IPS-NIHi7 (cell line): ENCODE measurements at regions not wholly inside any gene's neighbourhood (a gene's known extent, or its start where the extent isn't known, plus 50 kb on each side); places are given as distances from the start of the nearest gene placed in this dataset.

ENCODE experiments used
- DNase-seq: peaks from one replicate; pipeline ENCODE4 v3.0.0; 2012; ENCODE audit warnings: mixed read lengths; ENCODE audit errors: extremely low spot score

DNA sequence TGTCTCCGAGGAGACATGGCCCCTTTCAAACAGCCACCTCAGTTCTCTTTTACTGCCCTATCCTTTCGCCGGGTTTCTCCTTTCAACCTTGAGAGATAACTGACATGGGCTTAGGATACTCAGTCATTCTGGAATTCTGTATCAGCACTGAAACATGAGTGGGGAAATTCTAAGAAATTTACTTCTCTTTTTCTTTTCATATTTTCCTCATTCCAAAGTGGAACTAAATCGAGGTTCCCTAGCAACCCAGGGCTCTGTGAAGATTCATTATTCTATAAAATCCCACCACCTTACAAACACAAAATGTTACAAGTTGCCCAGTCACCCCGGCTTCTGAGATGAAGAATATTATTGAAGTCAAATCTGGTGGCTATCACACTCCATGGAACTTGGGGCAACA is 319.2 kb downstream of the ENC1 start:
- no peak for DNase-seq

DNA sequence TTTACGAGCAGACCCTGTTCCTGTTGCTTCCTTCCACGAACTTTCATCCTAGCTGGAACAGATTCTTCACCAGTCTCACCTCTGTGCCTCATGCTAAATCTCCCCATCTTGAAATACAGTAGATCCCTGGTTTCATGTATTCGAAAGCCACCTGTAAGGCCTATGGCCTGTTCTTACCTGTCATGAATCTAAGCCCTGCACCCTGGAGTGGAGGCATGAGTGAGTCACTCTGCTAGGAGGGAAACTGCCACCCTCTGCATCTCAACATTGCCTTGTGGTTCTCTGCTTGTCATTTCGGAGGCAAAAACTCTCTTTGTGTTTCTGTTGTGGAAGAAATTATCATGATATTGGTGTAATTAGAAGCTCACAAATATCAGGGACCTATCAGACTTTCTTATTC is 320.0 kb downstream of the ENC1 start:
- DNase-seq, result peak; percentile 19

DNA sequence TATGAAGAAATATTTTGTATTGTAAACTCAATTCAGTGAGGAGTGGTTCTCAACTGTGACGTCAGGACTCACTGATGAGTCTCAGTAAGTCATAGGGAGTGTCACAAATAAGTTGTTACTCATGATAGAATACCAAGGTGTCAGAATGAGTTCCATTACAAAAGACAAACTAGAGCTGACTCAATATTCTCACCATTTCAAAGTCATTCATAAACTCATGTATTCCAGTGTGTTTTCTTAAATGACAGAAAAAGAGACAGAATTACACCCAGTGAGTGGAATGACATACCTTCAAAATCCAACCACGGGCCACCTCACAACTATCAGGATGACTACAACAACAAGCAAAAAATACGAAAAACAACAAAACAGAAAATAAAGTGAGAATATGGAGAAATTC is 321.5 kb downstream of the ENC1 start:
- DNase-seq, result no peak

DNA sequence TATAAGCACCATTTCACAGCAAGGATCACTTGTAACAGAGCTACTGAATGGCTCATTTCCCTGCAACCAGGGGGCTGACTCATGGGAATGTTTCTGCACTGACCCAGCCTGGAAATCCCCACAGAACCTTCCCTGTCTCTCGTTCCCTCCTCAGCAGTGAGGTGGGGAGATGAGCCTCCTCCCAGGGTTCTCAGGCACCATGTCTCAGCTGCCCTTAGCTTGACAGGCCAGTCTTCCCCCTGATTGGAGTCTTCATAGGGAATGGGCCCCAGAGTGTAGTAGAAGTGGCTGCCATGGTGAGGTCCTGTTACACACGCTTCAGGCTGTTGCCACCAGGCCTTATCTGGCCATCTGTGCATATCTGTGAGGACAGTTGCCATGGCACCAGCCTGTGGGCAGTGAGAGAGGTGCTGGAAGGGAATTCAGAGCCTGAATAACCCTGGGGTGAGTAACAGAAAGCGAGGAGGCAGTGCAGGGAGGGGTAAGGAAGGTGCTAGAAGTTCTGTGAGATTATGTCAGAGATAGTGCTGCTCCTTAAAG is 324.4 kb downstream of the ENC1 start:
- peak; percentile 50 for DNase-seq

DNA sequence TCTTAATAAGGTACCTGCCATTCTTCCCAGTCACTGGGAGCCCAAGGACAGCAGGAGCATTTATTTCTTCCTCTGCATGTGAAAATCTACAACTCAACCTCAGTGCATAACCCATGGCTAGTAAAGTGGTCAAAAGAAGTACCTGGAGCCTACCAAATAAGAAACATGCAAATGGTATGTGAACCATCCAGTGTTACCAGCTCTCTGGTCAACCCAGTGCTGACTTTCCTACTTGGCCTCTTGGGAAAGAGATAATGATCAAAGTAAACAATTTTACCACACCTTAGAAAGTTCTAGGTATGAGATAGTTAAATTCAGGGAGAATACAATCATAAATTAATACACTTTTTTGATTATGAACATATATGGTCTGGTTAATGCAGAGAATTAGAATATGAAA is 325.6 kb downstream of the ENC1 start:
- DNase-seq, result no peak

DNA sequence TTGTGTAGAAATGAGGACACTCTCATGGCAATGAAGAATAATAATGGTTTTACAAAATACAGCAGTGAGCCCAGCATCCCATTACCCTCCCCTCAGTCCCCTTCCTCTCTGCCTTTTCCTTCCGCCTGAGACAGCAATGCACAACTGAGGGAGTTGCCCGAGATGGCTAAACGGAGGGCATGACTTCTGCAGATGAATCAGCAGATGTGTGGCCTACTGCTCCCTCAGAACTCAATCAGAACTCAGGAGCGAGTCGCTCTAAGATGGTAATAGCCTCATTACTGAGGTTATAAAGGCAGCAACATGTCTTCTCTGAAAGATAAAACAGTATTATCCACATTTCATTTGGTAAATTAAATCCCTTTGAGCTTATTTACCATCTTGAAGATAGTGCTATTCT is 326.6 kb downstream of the ENC1 start:
- DNase-seq, result no peak

DNA sequence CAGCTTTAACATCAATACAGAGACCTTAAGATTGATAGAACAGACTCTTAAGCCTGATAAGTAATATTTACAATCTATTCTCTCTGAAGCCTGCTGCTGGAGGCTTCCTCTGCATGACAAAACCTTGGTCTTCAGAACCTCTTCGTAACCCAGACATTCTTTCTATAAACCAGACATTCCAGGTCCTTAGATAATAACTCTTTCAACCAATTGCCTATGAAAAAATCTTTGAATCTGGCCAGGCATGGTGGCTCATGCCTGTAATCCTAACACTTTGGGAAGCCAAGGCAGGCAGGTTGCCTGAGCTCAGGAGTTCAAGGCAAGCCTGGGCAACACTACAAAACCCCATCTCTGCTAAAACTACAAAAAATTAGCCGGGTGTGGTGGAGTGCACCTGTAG is 327.8 kb downstream of the ENC1 start:
- no peak for DNase-seq

DNA sequence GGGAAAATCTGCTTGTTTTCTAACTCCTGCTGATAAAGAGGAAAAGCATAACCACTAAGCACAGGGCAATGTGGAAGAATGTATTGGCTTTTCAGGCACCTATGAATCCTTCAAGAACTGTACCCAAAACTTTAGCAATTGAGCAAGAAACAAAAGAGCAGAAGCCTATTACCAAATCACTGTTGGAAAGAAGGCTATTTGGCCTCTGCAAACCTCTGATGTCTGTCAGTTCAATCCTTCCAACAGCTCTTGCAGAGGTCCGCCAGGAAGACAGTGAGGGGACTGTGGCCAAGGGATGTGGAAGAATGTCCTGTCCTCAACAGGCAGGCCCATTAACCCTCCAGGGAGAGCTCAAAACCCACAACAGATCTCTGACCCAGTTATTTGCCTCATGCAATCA is 328.6 kb downstream of the ENC1 start:
- DNase-seq, result no peak

DNA sequence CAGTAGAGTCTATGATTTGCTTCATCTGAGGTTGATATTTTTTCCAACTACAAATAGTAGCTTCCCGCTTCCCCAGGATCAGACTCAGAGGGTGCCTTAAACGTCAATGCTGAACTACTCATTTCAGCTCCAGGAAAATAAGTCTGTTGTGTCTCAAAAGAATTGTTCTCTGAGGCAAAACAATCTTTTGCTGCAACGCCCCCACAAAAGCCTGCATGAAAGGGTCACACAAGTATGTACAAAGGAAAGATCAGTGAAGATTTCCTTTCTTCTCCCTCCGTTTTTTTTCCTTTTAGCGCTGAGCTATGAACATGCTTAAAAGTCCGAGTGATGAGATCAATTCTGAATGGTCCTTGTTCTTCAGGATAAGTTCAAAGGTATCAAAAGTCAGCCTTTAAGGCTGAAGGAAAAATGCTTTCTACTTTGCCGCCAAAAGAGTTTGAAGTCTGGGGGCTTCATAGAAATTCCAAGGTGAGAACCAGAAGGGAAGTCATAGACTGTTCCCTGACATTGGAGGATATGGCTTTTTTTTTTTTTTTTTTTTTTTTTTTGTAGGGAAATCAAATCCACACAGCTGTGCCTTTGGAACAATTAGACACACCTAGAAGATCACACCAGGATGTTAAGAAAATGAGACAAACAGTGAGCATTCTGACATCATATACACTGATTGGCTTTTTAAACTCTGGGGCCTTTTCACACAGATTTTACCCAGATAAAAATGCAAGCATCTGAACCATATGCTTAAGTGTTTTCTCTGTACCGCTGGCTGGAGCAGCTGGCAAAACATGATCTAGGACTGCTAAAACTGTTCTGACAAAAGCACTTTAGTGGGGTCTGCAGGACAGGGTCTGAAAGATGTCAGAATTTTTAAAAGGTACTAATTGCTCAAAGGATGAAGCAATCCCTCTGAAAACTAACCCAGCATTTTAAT is 329.3 kb downstream of the ENC1 start:
- no peak for DNase-seq

DNA sequence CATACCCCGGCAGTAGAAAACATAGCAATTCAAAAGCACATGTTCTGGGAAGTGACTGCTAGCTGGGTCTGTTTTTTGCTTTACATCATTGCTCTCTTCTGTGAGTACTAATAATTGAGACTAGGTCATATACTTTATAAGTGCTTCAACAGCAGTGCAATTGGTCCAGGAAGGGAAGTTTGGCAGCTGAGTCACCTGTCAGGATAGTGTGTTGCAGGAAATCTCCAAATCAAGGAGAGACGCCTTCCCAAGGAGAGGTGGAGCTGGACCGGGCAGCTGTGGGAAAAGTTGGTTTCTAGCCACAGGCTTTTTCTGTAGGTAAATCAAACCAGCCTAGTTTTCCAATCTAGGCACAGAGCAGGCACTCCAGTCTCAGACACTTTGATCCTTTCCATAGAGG is 330.1 kb downstream of the ENC1 start:
- DNase-seq, result no peak

DNA sequence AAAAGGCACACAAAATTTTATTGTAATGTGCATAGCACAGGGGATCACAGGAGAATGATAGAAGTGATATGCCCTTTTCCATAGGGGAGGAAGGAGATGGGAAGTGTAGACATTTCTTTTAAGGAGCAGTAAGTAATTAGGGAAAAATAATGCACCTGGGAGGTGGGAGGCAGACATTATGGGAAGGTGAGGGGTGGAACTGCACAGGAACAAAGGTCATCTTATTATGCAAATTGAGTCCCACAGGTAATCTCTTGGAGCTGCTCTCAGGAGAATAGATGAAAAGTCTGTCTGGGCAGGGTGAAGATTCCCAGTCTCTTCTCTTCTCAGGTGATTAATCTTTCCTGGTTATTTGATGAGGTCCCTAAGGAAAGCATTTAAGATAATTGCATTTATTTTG is 331.5 kb downstream of the ENC1 start:
- DNase-seq, result no peak

DNA sequence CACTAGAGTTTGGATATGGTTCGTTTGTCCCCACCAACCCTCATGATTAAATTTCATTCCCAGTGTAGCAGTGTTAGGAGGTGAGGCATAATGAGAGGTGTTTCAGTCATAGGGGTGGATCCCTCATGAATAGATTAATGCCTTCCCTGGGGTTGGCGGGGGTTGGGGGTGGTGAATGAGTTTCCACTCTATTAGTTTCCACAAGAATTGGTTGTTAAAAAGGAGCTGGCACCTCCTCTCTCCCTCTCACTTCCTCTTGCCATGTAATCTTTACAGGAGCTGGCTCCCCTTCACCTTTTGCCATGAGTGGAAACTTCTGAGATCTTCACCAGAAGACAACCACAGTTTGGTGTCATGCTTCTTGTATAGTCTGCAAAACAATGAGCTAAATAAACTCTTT is 333.7 kb downstream of the ENC1 start:
- DNase-seq, result no peak

DNA sequence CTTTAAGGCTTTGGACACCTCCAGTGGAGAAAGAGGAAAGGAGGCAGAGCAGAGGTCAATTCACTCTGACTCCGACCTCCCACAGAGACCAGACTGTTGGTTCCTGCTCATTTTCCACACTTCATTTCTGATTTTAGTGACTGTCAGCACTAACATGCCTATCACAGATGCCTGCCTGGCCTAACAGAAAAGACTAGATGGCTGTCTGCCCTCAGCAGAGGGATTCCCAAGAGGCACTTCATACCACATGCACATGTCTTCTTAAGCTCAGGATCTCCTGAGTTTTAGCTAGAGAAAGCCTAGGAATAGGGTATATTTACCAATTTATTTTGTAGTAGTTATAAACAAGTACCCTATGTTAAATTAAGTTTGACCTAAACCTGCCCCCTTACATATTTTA is 336.0 kb downstream of the ENC1 start:
- no peak for DNase-seq

DNA sequence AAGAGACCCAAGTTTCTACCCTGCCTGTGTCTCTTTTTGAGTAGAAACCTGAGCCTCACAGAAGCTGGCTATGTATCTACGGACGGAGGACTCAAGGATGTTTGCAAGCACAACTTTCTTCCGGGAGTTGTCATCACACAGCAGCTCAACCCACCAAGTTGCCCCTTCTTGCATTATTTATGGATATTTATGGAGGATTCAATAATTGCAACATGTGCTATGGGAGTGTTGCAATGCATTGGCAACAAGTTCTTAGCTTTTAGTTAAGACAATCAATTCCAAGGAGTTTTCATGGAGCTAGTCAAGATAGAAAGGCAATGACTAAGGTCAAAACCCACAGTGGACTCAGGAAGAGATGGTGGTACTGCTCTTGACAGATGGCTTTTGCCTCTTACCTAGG is 336.9 kb downstream of the ENC1 start:
- DNase-seq, result no peak

DNA sequence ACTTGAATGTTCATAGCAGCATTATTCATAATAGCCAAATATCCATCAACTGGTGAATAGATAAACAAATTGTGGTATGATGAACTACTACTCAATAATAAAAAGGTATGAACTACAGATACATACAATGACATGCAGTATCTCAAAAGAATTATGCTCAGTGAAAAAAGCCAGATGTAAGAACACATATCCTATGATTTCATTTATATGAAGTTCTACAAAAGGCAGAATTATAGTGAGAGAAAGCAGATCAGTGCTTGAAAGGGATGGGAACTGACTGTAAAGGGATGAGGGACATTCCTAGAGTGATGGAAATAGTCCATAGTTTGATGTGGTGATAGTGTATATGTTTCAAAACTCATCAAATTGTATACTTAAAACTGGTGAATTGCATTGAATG is 339.0 kb downstream of the ENC1 start:
- DNase-seq, result no peak

DNA sequence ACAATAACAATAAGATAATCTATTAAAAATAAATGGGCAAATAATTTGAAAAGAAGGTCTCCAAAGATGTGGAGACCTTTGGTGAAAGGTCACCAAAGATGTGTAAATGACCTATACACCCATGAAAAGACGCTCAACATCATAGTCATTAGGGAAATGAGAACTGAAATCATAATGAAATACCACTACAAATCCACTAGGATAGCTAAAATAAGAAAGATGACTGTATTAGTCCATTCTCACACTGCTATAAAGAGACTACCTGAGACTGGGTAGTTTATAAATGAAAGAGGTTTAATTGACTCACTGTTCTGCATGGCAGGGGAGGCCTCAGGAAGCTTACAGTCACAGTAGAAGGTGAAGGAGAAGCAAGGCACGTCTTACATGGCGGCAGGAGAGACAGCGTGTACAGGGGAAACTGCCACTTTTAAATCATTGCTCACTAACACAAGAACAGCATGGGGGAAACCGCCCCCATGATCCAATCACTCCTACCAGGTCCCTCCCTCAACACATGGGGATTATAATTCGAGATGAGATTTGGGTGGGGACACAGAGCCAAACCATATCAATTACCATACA is 339.6 kb downstream of the ENC1 start:
- no peak for DNase-seq

DNA sequence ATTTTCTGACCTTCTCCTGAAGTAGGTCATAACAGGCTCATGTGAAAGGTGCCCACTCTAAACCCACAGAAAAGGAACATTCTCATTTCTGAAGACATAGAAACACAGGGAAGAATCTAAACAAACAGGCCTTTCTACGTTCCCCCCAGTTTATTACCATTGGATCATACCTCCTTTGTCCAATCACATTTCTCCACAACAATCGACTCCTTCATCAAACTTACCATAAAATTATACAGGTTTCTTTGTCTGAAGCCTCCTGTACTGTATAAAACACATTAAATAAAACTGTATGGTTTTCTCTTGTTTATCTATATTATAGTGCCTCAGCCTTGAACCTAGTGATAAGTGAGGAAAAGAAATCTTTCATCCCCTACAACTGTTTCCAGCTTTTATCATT is 340.7 kb downstream of the ENC1 start:
- DNase-seq, result no peak

DNA sequence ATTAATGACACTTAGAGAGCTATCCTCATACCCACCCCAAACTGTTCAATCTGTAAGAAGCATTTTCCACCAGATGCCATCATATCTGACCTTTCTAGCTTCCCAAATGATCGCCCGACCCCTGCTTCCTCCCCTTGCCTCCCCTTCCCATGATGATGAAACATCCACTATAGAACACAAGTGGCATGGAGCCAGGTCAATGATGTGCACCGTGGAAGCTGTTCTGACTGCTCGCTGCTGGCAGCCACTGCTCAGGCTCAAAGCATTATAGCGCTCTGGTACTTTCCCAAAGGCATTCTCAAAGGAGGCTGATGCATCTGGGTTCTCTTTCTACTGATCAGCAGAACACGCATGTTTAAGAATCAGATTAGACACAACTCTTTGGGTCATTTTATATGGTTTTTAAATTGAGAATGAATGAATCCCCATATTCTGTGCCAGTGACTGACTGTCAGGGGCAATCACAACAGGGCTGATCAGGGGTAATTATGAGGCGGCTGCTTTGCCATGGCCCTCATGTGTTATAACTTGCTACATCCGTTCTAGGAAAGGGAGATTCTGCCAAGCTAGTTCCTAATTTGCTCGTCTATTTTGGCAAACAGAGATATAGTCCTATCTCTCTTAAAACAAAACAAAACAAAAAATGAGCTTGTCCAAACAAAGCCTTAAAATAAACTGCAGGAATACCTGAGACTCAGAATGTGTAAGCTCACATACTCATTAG is 343.7 kb downstream of the ENC1 start:
- DNase-seq, result no peak

DNA sequence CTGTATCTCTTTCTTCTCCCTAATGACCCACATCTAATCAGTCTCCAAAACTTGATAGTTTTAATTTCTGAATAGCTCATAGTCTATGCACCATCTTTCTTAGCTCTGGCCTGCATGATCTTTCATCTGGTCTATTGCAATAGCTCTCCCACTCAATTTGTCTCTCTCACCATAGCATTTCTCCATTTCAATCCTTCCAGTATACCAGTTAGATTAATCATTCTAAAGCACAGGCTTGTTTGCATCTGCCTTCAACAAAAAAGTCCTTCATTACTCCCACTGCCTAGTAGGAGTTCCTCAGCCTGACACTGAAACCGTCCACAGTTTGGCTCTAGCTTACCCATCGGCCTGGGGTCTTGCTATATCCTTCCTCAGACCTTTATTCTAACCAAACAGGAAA is 344.9 kb downstream of the ENC1 start:
- no peak for DNase-seq

DNA sequence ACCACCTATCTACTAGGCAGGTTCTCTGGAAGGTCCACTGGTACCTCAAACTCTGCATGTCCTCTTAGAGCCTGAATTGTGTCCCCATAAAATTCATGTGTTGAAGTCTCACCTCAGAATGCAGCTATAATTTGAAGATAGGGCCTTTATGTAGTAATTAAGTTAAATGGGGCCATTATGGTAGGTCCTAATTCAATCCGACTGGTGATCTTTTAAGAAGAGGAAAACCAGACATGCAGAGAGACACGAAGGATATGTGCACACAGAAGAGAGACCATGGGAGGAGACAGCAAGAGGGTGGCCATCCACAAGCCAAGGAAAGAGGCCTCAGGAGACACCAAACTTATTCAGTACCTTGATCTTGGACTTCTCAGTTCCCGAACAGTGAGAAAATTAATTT is 345.4 kb downstream of the ENC1 start:
- DNase-seq, result no peak

DNA sequence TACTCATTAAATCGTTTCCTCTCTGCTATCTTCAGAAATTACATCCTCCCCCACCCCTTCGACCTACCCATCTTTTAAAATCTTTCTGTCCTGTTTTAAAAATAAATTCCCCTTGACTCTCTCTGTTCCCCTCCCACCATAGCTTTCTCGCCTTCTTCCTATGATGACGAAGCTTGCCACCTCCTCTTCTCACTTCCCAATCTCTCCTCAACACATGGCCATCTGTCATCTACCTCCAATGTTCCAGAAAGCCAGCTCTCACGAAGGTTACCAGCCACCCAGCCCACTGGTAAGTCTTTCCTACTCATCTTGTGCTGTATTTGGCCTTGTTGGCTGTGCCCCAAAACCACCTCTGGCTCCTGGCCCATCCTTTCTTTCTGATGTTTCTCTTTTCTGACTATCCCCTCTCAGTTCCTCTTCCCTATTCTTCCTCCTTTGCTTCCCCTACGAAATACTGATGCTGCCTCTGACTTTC is 346.3 kb downstream of the ENC1 start:
- no peak for DNase-seq

DNA sequence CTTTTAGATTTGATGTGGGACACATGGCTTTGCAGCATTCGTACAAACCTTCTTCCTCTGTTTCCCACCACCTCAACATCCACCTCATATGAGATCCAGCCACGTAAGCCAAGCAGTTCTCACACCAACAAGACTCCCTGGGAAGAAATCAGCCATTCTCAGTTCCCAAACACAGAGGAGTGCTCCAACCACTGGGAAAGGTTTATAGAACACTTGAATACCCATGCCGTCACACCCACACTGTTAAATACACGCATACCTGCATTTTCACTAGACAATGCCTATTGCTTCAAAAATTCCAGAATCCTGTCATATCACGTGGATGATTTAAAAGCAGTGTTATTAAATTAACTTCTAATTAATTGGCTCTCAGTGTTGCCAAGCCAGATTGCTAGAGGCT is 347.3 kb downstream of the ENC1 start:
- DNase-seq, result no peak
